Suprapubic skin (tissue), 3 donors: ENCODE measurements at regions not wholly inside any gene's neighbourhood (a gene's known extent, or its start where the extent isn't known, plus 50 kb on each side); places are given as distances from the start of the nearest gene placed in this dataset.

ENCODE experiments used
- EP300 ChIP-seq: sonication (generic); formaldehyde crosslinking; IDR thresholded peaks from one replicate; pipeline ENCODE4 v1.6.1; 2017; ENCODE audit warnings: antibody characterized with exemption
- TF ChIP-seq, protein P1 (sequence below), 2 donors: fragments of 200-600 bp in 1 of 2; fragments of 450-650 bp in 1 of 2; sonication (generic) in 1 of 2; IDR thresholded peaks; one replicate each; pipeline ENCODE4 v1.5.1; 2016 to 2019; ENCODE audit warnings: antibody characterized with exemption in 2 of 2, mild to moderate bottlenecking in 1 of 2, moderate library complexity in 1 of 2

GRCh38 chr19:46913198-46913851 is 52.5 kb downstream of the ARHGAP35 start:
- TF ChIP-seq, protein P1, sequence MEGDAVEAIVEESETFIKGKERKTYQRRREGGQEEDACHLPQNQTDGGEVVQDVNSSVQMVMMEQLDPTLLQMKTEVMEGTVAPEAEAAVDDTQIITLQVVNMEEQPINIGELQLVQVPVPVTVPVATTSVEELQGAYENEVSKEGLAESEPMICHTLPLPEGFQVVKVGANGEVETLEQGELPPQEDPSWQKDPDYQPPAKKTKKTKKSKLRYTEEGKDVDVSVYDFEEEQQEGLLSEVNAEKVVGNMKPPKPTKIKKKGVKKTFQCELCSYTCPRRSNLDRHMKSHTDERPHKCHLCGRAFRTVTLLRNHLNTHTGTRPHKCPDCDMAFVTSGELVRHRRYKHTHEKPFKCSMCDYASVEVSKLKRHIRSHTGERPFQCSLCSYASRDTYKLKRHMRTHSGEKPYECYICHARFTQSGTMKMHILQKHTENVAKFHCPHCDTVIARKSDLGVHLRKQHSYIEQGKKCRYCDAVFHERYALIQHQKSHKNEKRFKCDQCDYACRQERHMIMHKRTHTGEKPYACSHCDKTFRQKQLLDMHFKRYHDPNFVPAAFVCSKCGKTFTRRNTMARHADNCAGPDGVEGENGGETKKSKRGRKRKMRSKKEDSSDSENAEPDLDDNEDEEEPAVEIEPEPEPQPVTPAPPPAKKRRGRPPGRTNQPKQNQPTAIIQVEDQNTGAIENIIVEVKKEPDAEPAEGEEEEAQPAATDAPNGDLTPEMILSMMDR (IDR thresholded peaks at IDR 0.05), result no peak
- no peak for TF ChIP-seq EP300
